NT2/D1 (cell line): ENCODE measurements at regions not wholly inside any gene's neighbourhood (a gene's known extent, or its start where the extent isn't known, plus 50 kb on each side); places are given as distances from the start of the nearest gene placed in this dataset.

Experiments used
- DNase-seq: peaks from one replicate; pipeline ENCODE4 v3.0.0-alpha.2; 2011; ENCODE audit warnings: low read depth, low spot score
- H3K27me3 ChIP-seq: 2 replicates; pipeline ENCODE4 v1.6.0; 2011; ENCODE audit warnings: mild to moderate bottlenecking; ENCODE audit not compliant: insufficient read length, insufficient read depth
- H3K36me3 ChIP-seq: 2 replicates; pipeline ENCODE4 v1.6.1; 2011; ENCODE audit warnings: mild to moderate bottlenecking, low read length, mixed read lengths; ENCODE audit not compliant: insufficient read depth, insufficient read length
- H3K4me1 ChIP-seq: 2 replicates; pipeline ENCODE4 v1.5.1; 2011; ENCODE audit not compliant: insufficient read depth, insufficient read length
- H3K4me3 ChIP-seq: 2 replicates; pipeline ENCODE4 v1.5.1; 2011; ENCODE audit warnings: low read depth; ENCODE audit not compliant: insufficient read length
- H3K9ac ChIP-seq: 2 replicates; pipeline ENCODE4 v1.6.0; 2011; ENCODE audit warnings: low read depth; ENCODE audit not compliant: insufficient read length
- H3K9me3 ChIP-seq: 2 replicates; pipeline ENCODE4 v1.5.1; 2011; ENCODE audit warnings: mild to moderate bottlenecking, low read length; ENCODE audit not compliant: insufficient read depth
- SUZ12 ChIP-seq: IDR thresholded peaks from 2 replicates; pipeline ENCODE4 v1.6.1; 2011; ENCODE audit not compliant: insufficient read length, insufficient read depth; ENCODE audit errors: extremely low read depth
- YY1 ChIP-seq: IDR thresholded peaks from 2 replicates; pipeline ENCODE4 v1.6.1; 2011; ENCODE audit not compliant: insufficient read length, insufficient read depth
- ZNF274 ChIP-seq: IDR thresholded peaks from 2 replicates; pipeline ENCODE4 v1.6.1; 2011; ENCODE audit warnings: mild to moderate bottlenecking, low read depth, low read length

DNA sequence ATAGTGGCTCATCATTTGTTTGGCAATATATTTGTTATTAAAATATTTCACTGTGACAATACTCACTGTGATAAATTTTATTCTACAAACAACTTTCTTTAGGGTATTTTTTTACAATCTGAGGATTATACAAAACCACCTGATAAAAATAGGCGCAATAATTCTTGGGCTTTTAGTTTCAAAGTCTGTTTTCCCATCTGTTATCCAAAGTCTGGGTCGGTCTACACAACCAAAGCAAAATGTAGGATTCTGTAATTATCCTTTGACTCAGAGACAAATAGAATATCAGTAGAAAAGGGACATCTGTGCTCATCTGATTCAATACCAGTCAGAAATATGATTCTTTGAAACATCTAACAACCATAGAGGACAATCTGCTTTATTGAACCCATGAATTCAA lies 271.8 kb upstream of the AMIGO2 start:
- Histone ChIP-seq H3K4me1 (no peaks in the 10 kb centered on the region), H3K9ac (no peak overlapping the region), H3K36me3 (no peaks in the 10 kb centered on the region), H3K9me3 (no peaks in the 10 kb centered on the region), H3K4me3 (no peak overlapping the region), H3K27me3 (no peaks in the 10 kb centered on the region)
- no peak for DNase-seq
- TF ChIP-seq ZNF274, result no peak

DNA sequence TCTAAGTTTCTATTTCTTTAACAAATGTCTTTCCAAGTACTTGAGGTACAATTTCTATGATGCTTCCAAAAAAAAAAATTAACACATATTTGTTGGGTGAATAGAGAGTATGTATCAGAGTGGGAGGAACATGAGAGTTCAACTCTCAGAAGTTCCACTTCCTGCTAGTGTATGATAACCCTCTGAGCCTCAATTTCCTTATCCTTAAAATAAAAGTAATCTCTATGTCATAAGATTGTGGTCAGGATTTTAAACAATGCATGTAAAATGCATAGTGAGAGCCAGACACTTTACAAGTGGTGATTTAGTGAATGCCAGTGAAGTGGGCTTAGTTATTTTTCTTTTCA lies 270.3 kb upstream of the AMIGO2 start:
- H3K4me3 ChIP-seq, result no peak overlapping the region
- H3K27me3 ChIP-seq, result no peaks in the 10 kb centered on the region
- H3K36me3 ChIP-seq, result no peaks in the 10 kb centered on the region
- DNase-seq, result no peak
- H3K9ac ChIP-seq, result no peak overlapping the region
- TF ChIP-seq SUZ12, result no peak
- TF ChIP-seq YY1, result no peak
- no peak for TF ChIP-seq ZNF274
- H3K4me1 ChIP-seq, result no peaks in the 10 kb centered on the region
- no peaks in the 10 kb centered on the region for H3K9me3 ChIP-seq

DNA sequence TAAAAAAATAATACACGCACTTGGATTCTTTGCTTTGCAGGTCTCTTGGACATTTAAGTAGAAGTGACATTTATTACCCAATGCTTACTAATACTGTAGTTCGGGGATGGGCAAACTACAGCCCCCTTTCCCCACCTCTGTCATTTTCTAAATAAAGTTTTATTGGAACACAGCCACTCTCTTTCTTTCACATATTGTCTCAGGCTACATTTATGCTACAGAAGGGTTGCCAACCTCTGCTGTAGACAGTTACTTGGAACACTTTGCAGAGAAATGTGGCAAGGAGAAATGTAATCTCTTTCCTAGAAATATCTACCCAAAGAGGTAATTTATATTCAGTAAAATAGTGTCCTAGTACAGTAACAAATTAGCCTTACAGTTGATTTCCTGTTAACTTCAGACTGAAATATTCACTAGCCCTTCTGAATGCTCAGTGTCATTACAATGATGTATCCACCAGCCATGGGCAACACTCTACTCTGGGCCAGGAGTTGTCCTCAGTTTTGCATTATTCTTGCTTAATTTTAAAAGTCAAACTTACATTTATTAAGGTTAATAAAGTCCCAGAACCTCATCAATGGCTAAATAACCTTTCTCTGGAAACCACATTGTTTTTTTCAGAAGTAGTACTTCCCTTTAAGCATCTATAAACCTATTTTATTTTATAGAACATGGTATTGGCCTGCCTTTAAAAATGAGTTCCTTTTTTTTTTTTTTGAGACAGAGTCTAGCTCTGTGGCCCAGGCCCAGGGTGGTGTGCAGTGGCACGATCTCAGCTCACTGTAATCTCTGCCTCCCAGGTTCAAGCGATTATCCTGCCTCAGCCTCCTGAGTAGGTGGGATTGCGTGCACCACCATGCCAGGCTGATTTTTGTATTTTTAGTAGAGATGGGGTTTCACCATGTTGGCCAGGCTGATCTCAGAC lies 269.6 kb upstream of the AMIGO2 start:
- no peak for DNase-seq
- TF ChIP-seq YY1 (no peak), SUZ12 (no peak), ZNF274 (no peak)
- H3K36me3 ChIP-seq, result no peaks in the 10 kb centered on the region
- no peaks in the 10 kb centered on the region for H3K9me3 ChIP-seq
- no peaks in the 10 kb centered on the region for H3K4me1 ChIP-seq
- H3K4me3 ChIP-seq, result no peak overlapping the region
- H3K9ac ChIP-seq, result no peak overlapping the region
- no peaks in the 10 kb centered on the region for H3K27me3 ChIP-seq

DNA sequence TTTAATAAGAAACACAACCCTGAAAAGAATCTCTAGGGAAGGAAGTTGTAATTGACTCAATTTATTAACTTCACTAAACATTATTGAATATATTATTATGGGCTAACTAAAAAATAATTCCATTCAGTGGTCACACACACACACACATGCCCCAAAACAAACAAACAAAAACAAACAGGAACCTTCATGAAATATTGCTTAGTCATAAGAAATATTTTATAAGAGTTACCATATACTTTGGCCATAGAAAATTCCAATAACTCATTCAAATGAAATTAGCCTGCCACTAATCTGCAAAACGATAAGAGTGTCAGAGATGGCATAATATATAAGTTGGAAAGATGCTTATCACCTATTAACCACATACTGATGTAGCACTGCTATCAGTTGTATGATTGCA lies 268.4 kb upstream of the AMIGO2 start:
- no peak overlapping the region for H3K4me3 ChIP-seq
- no peaks in the 10 kb centered on the region for H3K36me3 ChIP-seq
- TF ChIP-seq ZNF274, result no peak
- no peak for TF ChIP-seq SUZ12
- no peak for TF ChIP-seq YY1
- H3K9ac ChIP-seq, result no peak overlapping the region
- H3K27me3 ChIP-seq, result no peaks in the 10 kb centered on the region
- H3K4me1 ChIP-seq, result no peaks in the 10 kb centered on the region
- no peak for DNase-seq
- H3K9me3 ChIP-seq, result no peaks in the 10 kb centered on the region; the same call in 1 of the 2 replicates

DNA sequence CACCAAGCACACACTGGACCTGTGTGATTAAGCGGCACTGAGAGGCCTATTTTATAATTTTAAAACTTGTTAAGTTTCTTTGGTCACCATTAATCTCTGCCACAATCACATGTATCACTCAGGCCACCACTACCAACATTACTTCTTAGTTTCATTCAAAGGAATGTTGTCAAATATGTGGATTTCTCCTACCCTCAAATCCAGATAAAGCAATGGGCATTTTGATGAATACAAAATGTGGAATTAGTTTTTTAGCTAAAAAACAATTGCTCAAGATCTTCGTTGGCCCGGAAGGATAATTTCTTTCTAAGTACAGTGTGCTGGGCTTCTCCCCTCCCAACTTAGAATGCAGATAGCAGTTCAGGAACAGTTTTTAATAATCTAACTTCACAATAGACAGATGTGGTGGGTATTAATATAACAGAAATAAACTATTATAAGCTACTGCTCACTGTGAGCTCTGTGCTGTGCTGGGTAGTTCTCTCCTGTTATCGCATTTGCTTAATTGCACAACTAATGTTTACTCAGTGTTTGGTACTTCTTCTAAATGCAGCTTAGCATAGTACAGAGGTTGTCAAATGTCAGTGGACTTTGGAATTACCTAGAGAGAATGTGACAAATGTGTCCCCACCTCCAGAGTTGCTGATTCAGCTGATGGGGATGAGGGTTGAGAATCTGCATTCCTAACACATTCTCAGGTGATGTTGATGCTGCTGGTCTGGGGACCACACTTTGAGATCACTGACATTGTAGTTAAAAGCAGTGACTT lies 266.7 kb upstream of the AMIGO2 start:
- DNase-seq, result no peak
- H3K4me3 ChIP-seq, result no peak overlapping the region
- H3K27me3 ChIP-seq, result no peaks in the 10 kb centered on the region
- no peaks in the 10 kb centered on the region for H3K4me1 ChIP-seq
- H3K36me3 ChIP-seq, result no peaks in the 10 kb centered on the region
- no peak overlapping the region for H3K9ac ChIP-seq
- H3K9me3 ChIP-seq, result no peaks in the 10 kb centered on the region; the same call in 1 of the 2 replicates
- no peak for TF ChIP-seq ZNF274
- no peak for TF ChIP-seq YY1
- TF ChIP-seq SUZ12, result no peak

DNA sequence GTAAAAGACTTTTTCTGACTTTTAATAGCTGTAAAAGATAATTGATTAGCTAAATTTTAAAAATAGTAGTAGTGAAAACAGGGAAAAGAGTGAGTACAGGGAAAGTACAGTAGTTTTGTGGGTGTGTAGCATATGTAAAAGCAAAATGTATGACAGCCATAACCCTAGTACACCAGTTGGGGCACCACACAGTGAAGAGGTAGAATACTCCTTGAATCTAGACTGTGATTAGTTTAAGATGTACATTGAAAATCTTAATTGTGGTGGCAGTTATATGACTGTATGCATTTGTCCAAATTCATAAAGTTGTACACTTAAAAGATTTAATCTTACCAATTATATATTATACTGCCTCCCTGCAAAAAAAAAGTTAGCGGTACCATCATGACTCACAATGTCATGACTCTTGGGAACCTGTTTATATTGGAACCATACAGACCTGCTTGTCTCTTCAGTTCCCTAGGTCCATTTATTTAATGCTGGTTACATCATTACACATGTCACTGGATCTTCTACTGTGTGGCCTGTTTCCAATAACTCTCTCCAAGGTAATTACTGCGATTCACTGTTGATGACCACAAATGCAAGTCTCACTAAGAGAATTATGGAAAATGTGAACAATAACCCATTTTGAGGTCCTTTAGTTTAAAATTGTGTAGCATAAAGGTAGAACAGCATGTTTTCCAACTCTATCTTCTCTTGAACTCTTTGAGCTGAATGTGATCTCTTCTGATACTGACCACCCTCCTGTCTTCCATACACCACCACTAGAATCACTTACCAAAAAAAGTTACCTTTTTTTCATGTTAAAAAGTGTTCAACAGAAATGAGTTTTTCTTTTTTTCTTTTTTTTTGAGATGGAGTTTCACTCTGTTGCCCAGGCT lies 264.2 kb upstream of the AMIGO2 start:
- Histone ChIP-seq H3K4me3 (no peak overlapping the region), H3K9me3 (no peaks in the 10 kb centered on the region; the same call in 1 of the 2 replicates), H3K36me3 (no peaks in the 10 kb centered on the region), H3K27me3 (no peaks in the 10 kb centered on the region), H3K4me1 (no peaks in the 10 kb centered on the region), H3K9ac (no peak overlapping the region)
- DNase-seq, result no peak
- no peak for TF ChIP-seq SUZ12
- TF ChIP-seq ZNF274, result no peak
- TF ChIP-seq YY1, result no peak
